ENCODE measurements at regions not wholly inside any gene's neighbourhood (a gene's known extent, or its start where the extent isn't known, plus 50 kb on each side); places are given as distances from the start of the nearest gene placed in this dataset.
A peak's percentile ranks its signal among the peaks of the same experiment; 100 is the strongest.

GRCh38 chr19:28715157-28715556 lies 497.8 kb downstream of the UQCRFS1 start:
- no peak for DNase-seq (ENCODE audit: low read depth)
- H3K27me3 ChIP-seq (ENCODE audit: control insufficient read depth, insufficient read depth, low read length) = no peaks in the 10 kb centered on the region
- H3K36me3 ChIP-seq (ENCODE audit: control insufficient read depth, insufficient read depth, low read length) = no peaks in the 10 kb centered on the region
- no peak for TF ChIP-seq CTCF (IDR thresholded peaks at IDR 0.05; ENCODE audit: insufficient read depth, low read depth, low read length)
- H3K4me3 ChIP-seq (ENCODE audit: low read depth, low read length) = no peak overlapping the region
- CTCF ChIA-PET = no interaction called here
- POLR2A ChIA-PET = no interaction called here

- TF ChIP-seq CTCF (IDR thresholded peaks at IDR 0.05; ENCODE audit: insufficient read depth, low read depth, low read length) = no peak
- POLR2A ChIA-PET = no interaction called here
- Histone ChIP-seq H3K36me3 (ENCODE audit: control insufficient read depth, insufficient read depth, low read length) (no peaks in the 10 kb centered on the region), H3K4me3 (ENCODE audit: low read depth, low read length) (no peak overlapping the region), H3K27me3 (ENCODE audit: control insufficient read depth, insufficient read depth, low read length) (no peaks in the 10 kb centered on the region)
- CTCF ChIA-PET = interaction anchor here (0.8 to 4.1 kb wide), 3 partner anchors 8 to 243 kb away, joined by 3 to 26 read pairs (median 6); no protein-coding TSS in a partner anchor
- DNase-seq (ENCODE audit: low read depth) = no peak
Measured at GRCh38 chr19:28711411-28711810, 501.5 kb downstream of the UQCRFS1 start.

- CTCF ChIA-PET = interaction anchor here (0.8 to 4.1 kb wide), 12 partner anchors 9 to 743 kb away, joined by 3 to 26 read pairs (median 4); no protein-coding TSS in a partner anchor
- H3K27me3 ChIP-seq (ENCODE audit: control insufficient read depth, insufficient read depth, low read length) = no peaks in the 10 kb centered on the region
- H3K4me3 ChIP-seq (ENCODE audit: low read depth, low read length) = no peak overlapping the region
- TF ChIP-seq CTCF (IDR thresholded peaks at IDR 0.05; ENCODE audit: insufficient read depth, low read depth, low read length) = peak; percentile 61
- POLR2A ChIA-PET = no interaction called here
- no peaks in the 10 kb centered on the region for H3K36me3 ChIP-seq (ENCODE audit: control insufficient read depth, insufficient read depth, low read length)
- DNase-seq (ENCODE audit: low read depth) = no peak
Measured at GRCh38 chr19:28710278-28710677, 502.7 kb downstream of the UQCRFS1 start.

- CTCF ChIA-PET = no interaction called here
- no peak overlapping the region for H3K4me3 ChIP-seq (ENCODE audit: low read depth, low read length)
- POLR2A ChIA-PET = no interaction called here
- DNase-seq (ENCODE audit: low read depth) = no peak
- no peaks in the 10 kb centered on the region for H3K27me3 ChIP-seq (ENCODE audit: control insufficient read depth, insufficient read depth, low read length)
- H3K36me3 ChIP-seq (ENCODE audit: control insufficient read depth, insufficient read depth, low read length) = no peaks in the 10 kb centered on the region
- TF ChIP-seq CTCF (IDR thresholded peaks at IDR 0.05; ENCODE audit: insufficient read depth, low read depth, low read length) = no peak
Measured at GRCh38 chr19:28706693-28707092, 506.3 kb downstream of the UQCRFS1 start.

GRCh38 chr19:28705008-28705407 lies 507.9 kb downstream of the UQCRFS1 start:
- peak; percentile 71 for TF ChIP-seq CTCF (IDR thresholded peaks at IDR 0.05; ENCODE audit: insufficient read depth, low read depth, low read length)
- POLR2A ChIA-PET = interaction anchor here (0.6 kb wide), 1 partner anchor 61 kb away, joined by 3 read pairs; no protein-coding TSS in a partner anchor
- no peak overlapping the region for H3K4me3 ChIP-seq (ENCODE audit: low read depth, low read length)
- no peaks in the 10 kb centered on the region for H3K27me3 ChIP-seq (ENCODE audit: control insufficient read depth, insufficient read depth, low read length)
- CTCF ChIA-PET = interaction anchor here (0.6 to 1.6 kb wide), 5 partner anchors 11 to 235 kb away, joined by 3 to 5 read pairs (median 4); no protein-coding TSS in a partner anchor
- DNase-seq (ENCODE audit: low read depth) = no peak
- H3K36me3 ChIP-seq (ENCODE audit: control insufficient read depth, insufficient read depth, low read length) = no peaks in the 10 kb centered on the region

Data from BJ (cell line).